ENCODE measurements at regions not wholly inside any gene's neighbourhood (a gene's known extent, or its start where the extent isn't known, plus 50 kb on each side); places are given as distances from the start of the nearest gene placed in this dataset.
A peak's percentile ranks its signal among the peaks of the same experiment; 100 is the strongest.

- DNase-seq = no peak
Observed at GRCh38 chr12:27382924-27383323, 50.3 kb downstream of the BMAL2 start.

DNA sequence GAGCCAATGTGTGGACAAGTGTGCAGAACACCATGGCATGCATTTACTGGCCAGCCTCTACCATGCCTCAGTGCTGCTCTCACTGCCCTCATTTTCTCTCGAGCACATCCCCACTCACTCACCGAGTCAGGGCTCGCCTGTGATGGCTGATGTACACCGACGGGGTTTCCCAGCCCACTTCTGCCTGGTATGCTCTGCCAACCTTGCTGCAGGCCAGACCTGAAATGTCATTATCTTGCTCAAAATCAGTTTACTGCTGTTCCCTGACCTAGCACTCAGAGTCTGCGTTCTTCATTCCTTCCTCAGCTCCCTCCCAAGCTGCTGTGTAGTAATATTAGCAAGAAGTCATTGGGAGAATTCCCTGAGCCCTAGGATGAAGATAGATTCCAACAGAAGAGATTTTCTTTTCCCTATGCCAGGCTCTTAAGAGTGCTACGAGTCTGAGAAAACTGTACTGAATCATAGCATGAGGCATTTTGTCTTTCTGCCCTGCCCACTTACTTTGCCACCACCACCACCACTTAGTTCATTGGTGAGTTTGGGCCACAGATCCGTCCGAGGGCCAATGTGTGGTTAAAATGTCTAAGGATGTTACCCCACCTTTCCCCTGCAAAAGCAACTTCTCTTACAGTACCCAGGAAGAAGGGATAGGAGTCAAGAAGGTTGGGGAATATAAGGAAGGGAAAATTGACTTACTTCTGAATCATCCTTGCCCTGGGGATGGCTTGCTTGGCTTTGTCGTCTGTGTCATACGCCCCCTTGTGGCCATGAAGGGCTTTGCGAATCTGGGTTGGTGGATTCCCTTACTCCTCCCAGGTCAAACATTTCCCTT, 51.0 kb downstream of the BMAL2 start:
- DNase-seq = peak; percentile 1

GRCh38 chr12:27384261-27384590, 51.6 kb downstream of the BMAL2 start:
- no peak for DNase-seq

- no peak for DNase-seq
Observed at GRCh38 chr12:27385766-27386564, 53.3 kb downstream of the BMAL2 start.

- DNase-seq = no peak
Observed at GRCh38 chr12:27387473-27387872, 54.8 kb downstream of the BMAL2 start.

- DNase-seq = no peak
Observed at GRCh38 chr12:27388650-27389049, 56.0 kb downstream of the BMAL2 start.

DNA sequence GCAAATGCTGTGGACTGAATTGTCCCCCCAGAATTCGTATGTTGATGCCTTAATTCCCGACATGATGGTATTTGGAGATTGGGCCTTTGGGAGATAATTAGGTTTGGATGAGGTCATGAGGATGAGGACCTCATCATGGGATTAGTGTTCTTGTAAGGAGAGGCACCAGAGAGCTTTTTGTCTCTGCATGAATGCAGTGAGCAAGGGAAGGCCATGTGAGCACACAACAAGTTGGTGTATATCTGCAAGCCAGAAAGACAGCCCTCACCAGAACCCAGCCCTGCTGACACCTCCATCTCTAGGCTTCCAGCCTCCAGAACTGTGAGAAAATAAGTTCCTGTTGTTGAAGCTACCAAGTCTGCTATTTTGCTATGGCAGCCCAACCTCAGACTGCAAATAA, 51.9 kb upstream of the SMCO2 start:
- DNase-seq = no peak

GRCh38 chr12:27396216-27396815, 50.2 kb upstream of the SMCO2 start:
- DNase-seq = no peak
